OCI-LY7 (cell line): ENCODE measurements at regions not wholly inside any gene's neighbourhood (a gene's known extent, or its start where the extent isn't known, plus 50 kb on each side); places are given as distances from the start of the nearest gene placed in this dataset.

ENCODE experiments used
- EZH2phosphoT487 ChIP-seq: fragments of 200-600 bp; sonication (generic); IDR thresholded peaks from 2 replicates; pipeline ENCODE4 v1.6.1; 2018; ENCODE audit warnings: low read depth, borderline replicate concordance, mild to moderate bottlenecking, mixed run types, antibody characterized with exemption, low read length, moderate library complexity, mixed read lengths
- TF ChIP-seq, protein P1 (sequence below): fragments of 200-600 bp; sonication (generic); conservative IDR thresholded peaks from 2 replicates; pipeline ENCODE4 v1.5.1; 2014; ENCODE audit warnings: mild to moderate bottlenecking, antibody characterized with exemption, low read length, moderate library complexity, mixed read lengths

DNA sequence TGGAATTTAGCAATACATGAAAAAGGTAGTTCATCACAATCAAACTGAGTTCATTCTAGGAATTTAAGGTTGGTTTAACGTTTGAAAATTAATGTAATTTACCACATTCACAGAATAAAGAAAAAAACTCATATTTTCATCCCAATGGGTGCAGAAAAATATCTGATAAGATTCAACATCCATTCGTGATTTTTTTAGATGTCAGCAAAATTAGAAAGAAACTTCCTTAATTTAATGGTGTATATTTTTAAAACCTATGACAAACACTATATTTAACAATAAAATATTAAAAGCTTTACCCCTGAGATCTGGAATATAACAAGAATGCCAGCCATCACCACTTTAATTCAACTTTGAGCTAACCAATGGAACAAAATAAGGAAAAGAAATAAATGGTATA is 208.7 kb upstream of the CHAC2 start:
- TF ChIP-seq, protein P1, sequence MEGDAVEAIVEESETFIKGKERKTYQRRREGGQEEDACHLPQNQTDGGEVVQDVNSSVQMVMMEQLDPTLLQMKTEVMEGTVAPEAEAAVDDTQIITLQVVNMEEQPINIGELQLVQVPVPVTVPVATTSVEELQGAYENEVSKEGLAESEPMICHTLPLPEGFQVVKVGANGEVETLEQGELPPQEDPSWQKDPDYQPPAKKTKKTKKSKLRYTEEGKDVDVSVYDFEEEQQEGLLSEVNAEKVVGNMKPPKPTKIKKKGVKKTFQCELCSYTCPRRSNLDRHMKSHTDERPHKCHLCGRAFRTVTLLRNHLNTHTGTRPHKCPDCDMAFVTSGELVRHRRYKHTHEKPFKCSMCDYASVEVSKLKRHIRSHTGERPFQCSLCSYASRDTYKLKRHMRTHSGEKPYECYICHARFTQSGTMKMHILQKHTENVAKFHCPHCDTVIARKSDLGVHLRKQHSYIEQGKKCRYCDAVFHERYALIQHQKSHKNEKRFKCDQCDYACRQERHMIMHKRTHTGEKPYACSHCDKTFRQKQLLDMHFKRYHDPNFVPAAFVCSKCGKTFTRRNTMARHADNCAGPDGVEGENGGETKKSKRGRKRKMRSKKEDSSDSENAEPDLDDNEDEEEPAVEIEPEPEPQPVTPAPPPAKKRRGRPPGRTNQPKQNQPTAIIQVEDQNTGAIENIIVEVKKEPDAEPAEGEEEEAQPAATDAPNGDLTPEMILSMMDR: no peak
- no peak for TF ChIP-seq EZH2phosphoT487
